ENCODE measurements at regions not wholly inside any gene's neighbourhood (a gene's known extent, or its start where the extent isn't known, plus 50 kb on each side); places are given as distances from the start of the nearest gene placed in this dataset.

DNA sequence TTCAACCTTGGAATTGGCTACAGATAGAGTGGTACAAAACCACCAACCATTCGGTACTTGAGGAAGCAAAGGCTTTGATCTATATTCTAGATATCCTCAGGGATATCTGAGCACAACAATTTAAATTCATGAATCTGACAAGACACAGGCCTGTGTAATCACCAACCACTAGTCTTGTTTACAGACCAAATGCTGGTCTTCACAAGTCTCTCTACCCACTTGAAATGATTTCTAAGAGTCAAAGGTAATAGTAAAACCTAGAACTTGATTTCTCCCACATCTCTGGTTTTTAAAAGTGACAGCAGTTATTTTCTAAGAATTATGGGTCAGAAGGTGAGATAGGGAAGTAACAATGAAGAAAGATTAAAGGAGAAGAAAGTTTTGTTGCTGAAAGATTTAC is 613.7 kb upstream of the ACVR2A start:
- DNase-seq (ENCODE audit: extremely low read depth, low read depth, low spot score), result no peak

- DNase-seq (ENCODE audit: extremely low read depth, low read depth, low spot score), result no peak
These were observed 617.5 kb upstream of the ACVR2A start for GRCh38 chr2:147227313-147227712.

- DNase-seq (ENCODE audit: extremely low read depth, low read depth, low spot score), result no peak
These were observed 620.8 kb upstream of the ACVR2A start for GRCh38 chr2:147224070-147224469.

DNA sequence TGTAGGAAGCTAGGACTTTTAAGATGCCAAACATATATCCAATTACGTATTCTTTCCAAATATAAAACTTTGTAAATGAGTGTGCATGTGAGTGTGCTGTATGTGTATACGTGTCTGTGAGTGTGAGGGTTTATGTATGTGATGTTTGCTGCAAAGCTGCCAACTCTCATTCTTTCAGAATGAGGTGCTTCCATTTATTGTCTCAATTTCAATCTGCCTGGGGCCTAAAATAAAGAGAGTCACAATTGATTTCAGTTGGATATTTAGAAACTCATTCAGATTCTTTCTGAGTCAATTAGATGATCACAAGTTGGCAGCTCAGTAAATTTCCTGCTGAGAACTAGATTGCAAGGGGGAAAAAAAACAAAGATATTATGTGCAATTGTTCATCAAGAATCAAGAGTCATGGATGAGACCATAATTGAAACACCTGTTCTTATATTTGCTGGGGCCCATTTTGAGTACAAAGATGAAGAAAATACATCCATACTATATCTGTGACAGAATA is 621.2 kb upstream of the ACVR2A start:
- no peak for DNase-seq (ENCODE audit: extremely low read depth, low read depth, low spot score)

- no peak for DNase-seq (ENCODE audit: extremely low read depth, low read depth, low spot score)
These were observed 621.7 kb upstream of the ACVR2A start for GRCh38 chr2:147223119-147223518.

DNA sequence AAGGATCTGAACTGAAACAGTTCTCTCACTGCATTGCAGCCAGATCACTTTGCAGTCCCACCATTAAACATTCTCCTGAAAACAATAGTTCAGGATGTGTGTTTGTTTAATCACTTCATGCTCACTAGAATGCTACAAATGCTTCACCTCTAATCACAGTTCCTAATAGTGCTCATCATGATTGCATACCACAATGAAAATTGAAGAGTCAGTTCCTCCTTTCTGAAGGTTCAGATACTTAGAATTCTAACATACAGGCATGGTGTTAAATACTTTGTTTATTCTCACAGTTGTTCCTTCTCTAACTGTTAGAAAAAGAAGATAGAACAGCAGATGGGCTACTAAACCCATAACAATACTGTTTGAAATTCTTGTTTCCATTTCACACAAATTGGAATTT is 622.3 kb upstream of the ACVR2A start:
- DNase-seq (ENCODE audit: extremely low read depth, low read depth, low spot score), result no peak

GRCh38 chr2:147214914-147215313 is 629.9 kb upstream of the ACVR2A start:
- DNase-seq (ENCODE audit: extremely low read depth, low read depth, low spot score), result no peak

DNA sequence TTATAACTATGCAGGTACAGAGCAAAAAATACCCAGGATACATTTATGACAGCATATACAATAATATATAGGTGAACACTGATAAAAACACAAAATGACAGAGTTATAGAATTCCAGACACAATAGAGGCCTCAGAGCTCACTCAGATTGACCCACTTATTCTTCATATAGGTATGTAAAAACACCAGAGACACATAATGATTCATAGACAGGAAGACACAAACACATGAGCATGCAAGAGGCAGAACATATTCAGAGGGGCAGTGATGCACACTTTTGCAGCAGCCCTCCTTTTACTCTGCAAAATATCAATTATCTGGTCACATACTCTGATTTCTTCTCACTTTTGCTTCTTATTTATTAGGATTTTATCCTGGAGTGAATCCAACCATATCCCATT is 633.3 kb upstream of the ACVR2A start:
- DNase-seq (ENCODE audit: extremely low read depth, low read depth, low spot score), result no peak

DNA sequence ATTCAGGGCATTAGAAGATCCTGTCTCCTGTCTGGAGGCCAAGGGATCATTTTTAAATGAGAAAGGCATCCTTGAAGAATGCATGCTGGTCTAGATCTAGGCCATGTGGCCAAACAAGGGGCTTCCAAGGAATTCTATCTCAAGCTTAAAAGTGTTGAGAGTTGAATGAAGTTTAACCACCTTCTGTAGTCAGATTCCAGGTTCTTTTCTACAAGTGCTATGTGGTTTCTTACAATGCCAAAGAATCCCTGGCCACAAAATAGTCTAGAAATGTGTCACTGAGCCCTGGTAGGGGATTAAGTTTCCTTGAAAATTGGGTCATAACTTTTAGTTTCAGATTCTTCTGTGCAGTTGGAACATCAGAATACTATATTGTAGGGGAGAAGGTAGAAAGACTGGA is 640.7 kb upstream of the ACVR2A start:
- no peak for DNase-seq (ENCODE audit: extremely low read depth, low read depth, low spot score)

DNA sequence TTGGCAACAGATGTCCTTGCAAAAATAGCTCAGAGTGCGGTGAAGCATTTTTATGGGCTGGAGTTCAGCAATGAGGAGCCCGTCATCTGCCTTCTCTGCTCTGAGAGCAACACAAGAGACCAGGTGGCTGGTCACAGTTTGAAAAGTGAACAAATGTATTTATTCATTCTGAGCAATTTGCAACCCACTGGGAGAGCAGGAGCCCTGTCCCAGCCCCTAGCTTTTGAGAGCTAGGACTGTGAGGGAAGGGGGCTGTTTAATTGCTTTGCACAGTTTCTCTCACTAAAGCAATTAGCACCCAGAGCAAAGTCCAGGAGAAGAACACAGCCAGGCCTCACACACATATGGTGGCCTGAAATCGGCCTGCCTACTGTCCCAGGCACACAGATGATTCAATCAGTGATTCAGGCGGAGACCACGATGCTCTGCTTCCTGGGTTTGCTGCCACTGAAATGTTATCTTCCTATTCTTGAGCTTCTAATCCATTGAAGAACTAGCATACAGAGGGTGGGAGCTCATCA is 646.1 kb upstream of the ACVR2A start:
- no peak for DNase-seq (ENCODE audit: extremely low read depth, low read depth, low spot score)

DNA sequence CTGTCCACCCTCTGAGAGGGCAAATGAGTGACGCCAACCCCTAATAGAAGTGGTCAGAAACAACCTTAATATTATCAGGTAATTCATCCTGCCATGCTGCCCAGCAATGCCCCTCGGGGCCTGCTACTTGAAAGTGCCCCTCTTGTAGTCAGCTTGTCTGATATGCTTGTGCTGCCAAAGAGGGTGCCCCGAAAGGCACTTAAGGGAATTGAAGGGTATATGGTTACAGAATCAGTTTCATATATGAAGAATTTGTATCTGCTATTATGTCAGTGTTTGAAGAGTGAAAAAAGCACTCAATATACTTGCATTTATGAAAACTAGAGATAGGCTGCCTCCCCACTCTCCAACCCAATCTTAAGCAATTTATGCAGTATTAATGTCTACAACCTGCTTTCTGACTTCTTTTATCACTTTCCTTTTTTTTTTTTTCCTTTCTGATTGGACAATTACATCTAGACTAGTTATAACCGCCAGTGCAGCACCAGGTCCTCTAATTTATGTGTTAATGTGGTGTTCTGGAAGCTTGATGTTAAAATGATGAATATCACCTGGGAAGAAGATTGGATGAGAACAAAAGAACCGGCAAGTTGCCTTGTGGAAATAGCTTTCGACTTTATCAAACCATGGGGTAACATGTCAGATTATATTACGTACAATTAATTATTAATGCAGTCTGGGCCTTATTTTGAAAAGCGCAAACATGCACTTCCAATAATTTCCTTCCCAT is 646.9 kb upstream of the ACVR2A start:
- DNase-seq (ENCODE audit: extremely low read depth, low read depth, low spot score), result no peak

- DNase-seq (ENCODE audit: extremely low read depth, low read depth, low spot score), result no peak
These were observed 662.6 kb upstream of the ACVR2A start for GRCh38 chr2:147182260-147182659.

GRCh38 chr2:147181351-147182029 is 663.3 kb upstream of the ACVR2A start:
- no peak for DNase-seq (ENCODE audit: extremely low read depth, low read depth, low spot score)

DNA sequence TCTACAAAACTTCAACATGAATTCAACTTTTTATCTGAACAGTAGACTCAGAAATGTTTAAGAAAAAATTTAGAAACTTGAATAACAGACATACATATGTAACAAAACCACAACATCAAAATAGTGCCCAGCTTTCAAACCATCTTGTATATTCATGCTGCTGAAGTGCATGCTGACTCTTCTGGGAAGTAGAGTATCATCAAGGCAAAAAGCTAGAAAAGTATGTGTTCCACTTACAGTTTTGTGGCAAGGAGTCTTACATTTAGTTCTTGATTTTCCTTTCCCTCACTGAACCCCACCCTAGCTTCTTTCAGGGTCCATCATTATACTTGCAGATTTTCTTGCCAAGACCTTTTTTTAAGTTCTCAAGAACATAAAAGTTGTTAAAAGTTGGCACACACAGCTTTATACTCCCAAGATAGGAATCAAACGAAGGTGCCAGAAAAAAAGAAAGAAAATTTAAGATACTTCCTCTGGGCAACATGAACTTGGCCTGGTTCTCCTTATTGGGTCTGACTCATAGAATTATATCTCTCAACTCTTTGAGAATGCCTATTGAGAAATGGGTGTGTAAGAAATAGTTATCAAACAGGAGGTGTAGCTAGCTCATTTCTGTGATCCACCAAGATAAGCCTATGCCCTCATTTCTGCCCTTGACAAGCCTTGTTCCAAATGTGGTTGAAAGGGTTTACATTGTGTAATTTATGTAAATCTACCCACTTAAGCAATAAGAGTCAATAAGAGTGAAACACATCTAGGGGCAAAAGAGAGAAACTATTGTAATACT is 667.6 kb upstream of the ACVR2A start:
- DNase-seq (ENCODE audit: extremely low read depth, low read depth, low spot score), result no peak

- no peak for DNase-seq (ENCODE audit: extremely low read depth, low read depth, low spot score)
These were observed 670.0 kb upstream of the ACVR2A start for GRCh38 chr2:147174824-147175254.

DNA sequence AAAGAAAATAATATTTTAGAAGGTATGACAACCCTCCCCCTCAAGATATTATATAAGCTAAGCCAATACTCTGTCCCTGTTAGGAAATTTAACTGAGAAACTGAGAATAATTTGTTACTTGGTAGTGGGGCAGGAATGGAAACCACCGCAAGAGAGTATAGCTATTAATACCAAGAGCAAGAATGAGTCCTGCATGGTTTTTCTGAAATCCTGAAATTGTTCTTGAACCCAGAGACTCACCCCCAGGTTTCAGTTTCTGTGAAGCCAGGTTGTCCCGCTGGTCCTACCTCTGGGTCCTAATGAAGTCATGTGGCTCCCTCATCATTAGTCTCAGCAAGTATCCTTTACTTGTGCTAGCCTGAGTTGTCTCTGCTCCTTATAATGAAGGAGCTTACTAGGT is 671.0 kb upstream of the ACVR2A start:
- no peak for DNase-seq (ENCODE audit: extremely low read depth, low read depth, low spot score)

GRCh38 chr2:147173189-147173581 is 671.6 kb upstream of the ACVR2A start:
- no peak for DNase-seq (ENCODE audit: extremely low read depth, low read depth, low spot score)

DNA sequence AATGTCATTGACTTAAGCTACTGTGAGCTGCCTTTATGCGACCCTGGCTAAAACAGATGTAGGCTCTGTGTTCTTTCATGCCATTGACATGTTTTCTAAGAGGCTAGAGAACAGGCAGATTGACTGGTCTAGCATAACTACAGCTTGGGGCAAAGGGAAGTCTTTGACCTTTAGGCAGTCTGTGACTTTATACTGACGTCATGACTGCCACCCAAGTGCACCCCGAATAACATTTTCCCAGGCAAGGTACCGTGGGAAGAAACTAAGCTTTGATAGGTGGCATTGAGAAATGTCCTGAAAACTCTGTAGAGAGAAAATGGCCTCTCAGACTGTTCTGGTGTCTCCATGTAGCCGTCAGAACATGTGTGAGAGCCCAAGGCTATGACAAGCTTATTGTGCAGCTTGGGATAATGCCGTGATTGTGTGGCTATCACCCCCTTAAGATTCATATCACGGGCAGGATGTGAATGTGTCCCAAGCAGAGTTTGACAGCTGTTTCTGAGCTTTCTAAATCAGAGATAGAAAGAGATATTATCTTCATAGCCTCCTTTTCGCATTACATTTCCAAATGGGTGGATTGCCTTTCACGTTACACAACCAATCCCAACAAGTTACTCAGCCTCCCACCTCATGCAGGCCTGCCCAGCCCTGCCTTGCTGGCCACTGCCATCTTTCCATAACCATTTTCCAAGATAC is 672.2 kb upstream of the ACVR2A start:
- no peak for DNase-seq (ENCODE audit: extremely low read depth, low read depth, low spot score)

DNA sequence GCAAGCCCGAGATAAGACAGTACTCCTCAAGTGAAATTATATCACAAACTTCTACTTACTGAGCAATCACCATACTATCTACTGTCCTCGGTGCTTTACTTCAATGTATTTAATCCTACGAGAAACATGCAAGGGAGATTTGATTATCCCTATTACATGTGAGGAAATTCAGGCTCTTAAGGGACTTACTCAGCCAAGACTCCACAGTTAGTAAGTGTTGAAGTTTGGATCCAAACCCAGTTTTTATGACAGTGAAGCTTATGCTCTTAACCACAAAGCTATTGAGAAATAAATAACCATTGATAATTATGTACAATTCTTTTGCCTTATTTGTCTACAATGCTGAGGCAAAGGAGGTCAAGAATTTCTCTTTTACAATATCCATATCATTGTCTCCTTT is 672.9 kb upstream of the ACVR2A start:
- DNase-seq (ENCODE audit: extremely low read depth, low read depth, low spot score), result no peak

DNA sequence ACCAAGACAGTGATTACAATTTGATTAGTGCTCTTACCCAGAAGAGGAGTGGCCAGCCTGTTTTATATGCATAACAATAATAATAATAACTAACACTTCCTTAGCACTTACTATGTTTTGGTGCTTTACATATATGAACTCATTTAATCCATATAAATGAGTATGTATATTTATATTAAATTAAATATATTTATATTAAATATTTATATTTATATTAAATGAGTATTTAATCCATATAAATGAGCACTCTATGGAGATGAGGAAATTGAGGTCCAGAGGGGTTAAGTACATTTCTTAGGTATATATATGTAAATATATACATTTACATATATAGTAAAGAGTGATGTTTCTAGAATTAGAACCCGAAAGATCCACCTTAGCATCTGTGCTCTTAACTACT is 673.9 kb upstream of the ACVR2A start:
- DNase-seq (ENCODE audit: extremely low read depth, low read depth, low spot score), result no peak

Measured in glomerular endothelial cell (primary cell).